Stimulated activated CD8-positive, alpha-beta memory T cell treated with anti-CD3 and anti-CD28 coated beads, Interleukin-12 subunit alpha, Interleukin-12 subunit beta, amount 100 ng/mL, for 24 hours (primary cell): ENCODE measurements at regions not wholly inside any gene's neighbourhood (a gene's known extent, or its start where the extent isn't known, plus 50 kb on each side); places are given as distances from the start of the nearest gene placed in this dataset.
A peak's percentile ranks its signal among the peaks of the same experiment; 100 is the strongest.

Experiments used
- DNase-seq: peaks from one replicate; pipeline ENCODE4 v3.0.0-alpha.2; 2020; ENCODE audit errors: extremely low read depth

- no peak for DNase-seq
These were observed 71.3 kb upstream of the TOP1 start for GRCh38 chr20:40957265-40957760.

- no peak for DNase-seq
These were observed 70.0 kb upstream of the TOP1 start for GRCh38 chr20:40958598-40958997.

- no peak for DNase-seq
These were observed 69.1 kb upstream of the TOP1 start for GRCh38 chr20:40959325-40960092.

GRCh38 chr20:40960101-40960500, 68.5 kb upstream of the TOP1 start:
- DNase-seq, result no peak

GRCh38 chr20:40960521-40960956, 68.1 kb upstream of the TOP1 start:
- DNase-seq, result no peak

- DNase-seq, result no peak
These were observed 67.4 kb upstream of the TOP1 start for GRCh38 chr20:40961176-40961575.

- no peak for DNase-seq
These were observed 66.7 kb upstream of the TOP1 start for GRCh38 chr20:40961686-40962640.

- peak; percentile 34 for DNase-seq
These were observed 65.7 kb upstream of the TOP1 start for GRCh38 chr20:40962733-40963504.

GRCh38 chr20:40963505-40963845, 65.1 kb upstream of the TOP1 start:
- no peak for DNase-seq

GRCh38 chr20:40965671-40966070, 63.0 kb upstream of the TOP1 start:
- DNase-seq, result no peak

GRCh38 chr20:40966103-40966502, 62.5 kb upstream of the TOP1 start:
- no peak for DNase-seq

GRCh38 chr20:40966516-40967185, 62.0 kb upstream of the TOP1 start:
- no peak for DNase-seq

GRCh38 chr20:40967700-40968099, 60.9 kb upstream of the TOP1 start:
- DNase-seq, result no peak

GRCh38 chr20:40968816-40969562, 59.6 kb upstream of the TOP1 start:
- DNase-seq, result peak; percentile 61

- no peak for DNase-seq
These were observed 58.4 kb upstream of the TOP1 start for GRCh38 chr20:40970218-40970617.

- DNase-seq, result no peak
These were observed 51.4 kb upstream of the TOP1 start for GRCh38 chr20:40977218-40977617.

GRCh38 chr20:40978761-40979160, 49.9 kb upstream of the TOP1 start:
- no peak for DNase-seq
